Osteoblast (primary cell): ENCODE measurements at regions not wholly inside any gene's neighbourhood (a gene's known extent, or its start where the extent isn't known, plus 50 kb on each side); places are given as distances from the start of the nearest gene placed in this dataset.

ENCODE experiments used
- DNase-seq: peaks from one replicate; pipeline ENCODE4 v3.0.0; 2011; ENCODE audit warnings: low spot score, mixed read lengths; ENCODE audit not compliant: insufficient read length; ENCODE audit errors: missing footprints
- H2AFZ ChIP-seq: 2 replicates; pipeline ENCODE4 v1.6.0; 2011; ENCODE audit warnings: mild to moderate bottlenecking, low read length
- H3K27ac ChIP-seq: 2 replicates; pipeline ENCODE4 v1.5.1; 2011; ENCODE audit warnings: mild to moderate bottlenecking, low read depth, low read length, moderate library complexity
- H3K27me3 ChIP-seq: 2 replicates; pipeline ENCODE4 v1.6.0; 2012; ENCODE audit warnings: mild to moderate bottlenecking, control low read depth, inconsistent platforms, low read length, moderate library complexity; ENCODE audit not compliant: insufficient read depth
- H3K36me3 ChIP-seq: 2 replicates; pipeline ENCODE4 v1.5.1; 2011; ENCODE audit warnings: mild to moderate bottlenecking, low read length, control low read depth, moderate library complexity; ENCODE audit not compliant: insufficient read depth
- H3K4me1 ChIP-seq: 2 replicates; pipeline ENCODE4 v1.5.1; 2011; ENCODE audit warnings: mild to moderate bottlenecking, low read length, control low read depth, moderate library complexity; ENCODE audit not compliant: insufficient read depth
- H3K4me2 ChIP-seq: 2 replicates; pipeline ENCODE4 v1.6.0; 2011; ENCODE audit warnings: mild to moderate bottlenecking, low read length; ENCODE audit not compliant: insufficient read depth
- H3K4me3 ChIP-seq: fragments of 200-600 bp; sonication (generic); 3 replicates; pipeline ENCODE4 v1.5.1; 2012; ENCODE audit warnings: mild to moderate bottlenecking, low read length, inconsistent platforms; ENCODE audit not compliant: insufficient read depth
- H3K79me2 ChIP-seq: 2 replicates; pipeline ENCODE4 v1.6.0; 2012; ENCODE audit warnings: mild to moderate bottlenecking, low read length, control low read depth, inconsistent platforms; ENCODE audit not compliant: insufficient read depth
- H3K9me3 ChIP-seq: 2 replicates; pipeline ENCODE4 v1.5.1; 2011; ENCODE audit warnings: low read depth, low read length, control low read depth
- H4K20me1 ChIP-seq: 2 replicates; pipeline ENCODE4 v1.6.0; 2012; ENCODE audit warnings: mild to moderate bottlenecking, low read length, control low read depth; ENCODE audit not compliant: insufficient read depth
- CTCF ChIP-seq: IDR thresholded peaks from 2 replicates; pipeline ENCODE4 v1.5.1; 2011; ENCODE audit warnings: mild to moderate bottlenecking, low read depth, low read length, moderate library complexity; ENCODE audit errors: extremely low read depth

GRCh38 chr13:85541476-85541875, 257.7 kb downstream of the SLITRK6 start:
- no peak overlapping the region for H3K27ac ChIP-seq
- no peak for TF ChIP-seq CTCF
- DNase-seq: no peak
- no peak overlapping the region for H2AFZ ChIP-seq
- H3K4me1 ChIP-seq: no peaks in the 10 kb centered on the region
- peaks cover 3% of the 10 kb centered on the region for H3K9me3 ChIP-seq
- H3K36me3 ChIP-seq: no peaks in the 10 kb centered on the region
- no peak overlapping the region for H3K4me2 ChIP-seq
- H3K79me2 ChIP-seq: no peaks in the 10 kb centered on the region
- H4K20me1 ChIP-seq: no peaks in the 10 kb centered on the region
- H3K27me3 ChIP-seq: no peaks in the 10 kb centered on the region
- H3K4me3 ChIP-seq: no peak overlapping the region

- peaks cover 4% of the 10 kb centered on the region for H3K9me3 ChIP-seq
- no peak overlapping the region for H2AFZ ChIP-seq
- no peak overlapping the region for H3K4me3 ChIP-seq
- no peak for TF ChIP-seq CTCF
- H3K4me2 ChIP-seq: no peak overlapping the region
- H3K27me3 ChIP-seq: no peaks in the 10 kb centered on the region
- H3K36me3 ChIP-seq: no peaks in the 10 kb centered on the region
- H4K20me1 ChIP-seq: no peaks in the 10 kb centered on the region
- H3K4me1 ChIP-seq: no peaks in the 10 kb centered on the region
- DNase-seq: no peak
- H3K27ac ChIP-seq: no peak overlapping the region
- no peaks in the 10 kb centered on the region for H3K79me2 ChIP-seq
Observed at GRCh38 chr13:85538957-85539356, 260.3 kb downstream of the SLITRK6 start.

- Histone ChIP-seq H3K9me3 (peaks cover 4% of the 10 kb centered on the region), H3K4me2 (no peak overlapping the region), H3K27me3 (no peaks in the 10 kb centered on the region), H4K20me1 (no peaks in the 10 kb centered on the region), H3K36me3 (no peaks in the 10 kb centered on the region), H3K4me1 (no peaks in the 10 kb centered on the region), H2AFZ (no peak overlapping the region), H3K4me3 (no peak overlapping the region), H3K27ac (no peak overlapping the region), H3K79me2 (no peaks in the 10 kb centered on the region)
- no peak for TF ChIP-seq CTCF
- no peak for DNase-seq
Observed at GRCh38 chr13:85537601-85538000, 261.6 kb downstream of the SLITRK6 start.

GRCh38 chr13:85536706-85537105, 262.5 kb downstream of the SLITRK6 start:
- no peaks in the 10 kb centered on the region for H3K4me1 ChIP-seq
- no peak for TF ChIP-seq CTCF
- DNase-seq: no peak
- H3K79me2 ChIP-seq: no peaks in the 10 kb centered on the region
- no peak overlapping the region for H3K4me3 ChIP-seq
- no peak overlapping the region for H2AFZ ChIP-seq
- H3K27me3 ChIP-seq: no peaks in the 10 kb centered on the region
- H3K36me3 ChIP-seq: no peaks in the 10 kb centered on the region
- peaks cover 4% of the 10 kb centered on the region for H3K9me3 ChIP-seq
- H3K4me2 ChIP-seq: no peak overlapping the region
- no peaks in the 10 kb centered on the region for H4K20me1 ChIP-seq
- no peak overlapping the region for H3K27ac ChIP-seq
